Retinal pigment epithelial cell (primary cell): ENCODE measurements at regions not wholly inside any gene's neighbourhood (a gene's known extent, or its start where the extent isn't known, plus 50 kb on each side); places are given as distances from the start of the nearest gene placed in this dataset.

ENCODE experiments used
- DNase-seq: peaks from one replicate; pipeline ENCODE4 v3.0.0-alpha.2; 2010; ENCODE audit warnings: low read depth
- H3K4me3 ChIP-seq: 2 replicates; pipeline ENCODE4 v1.5.1; 2011; ENCODE audit warnings: mild to moderate bottlenecking, low read length, control low read depth, moderate library complexity
- TF ChIP-seq, protein P1 (sequence below): conservative IDR thresholded peaks from 2 replicates; pipeline ENCODE4 v1.5.1; 2011; ENCODE audit warnings: low read depth, low read length, control low read depth, inconsistent platforms

DNA sequence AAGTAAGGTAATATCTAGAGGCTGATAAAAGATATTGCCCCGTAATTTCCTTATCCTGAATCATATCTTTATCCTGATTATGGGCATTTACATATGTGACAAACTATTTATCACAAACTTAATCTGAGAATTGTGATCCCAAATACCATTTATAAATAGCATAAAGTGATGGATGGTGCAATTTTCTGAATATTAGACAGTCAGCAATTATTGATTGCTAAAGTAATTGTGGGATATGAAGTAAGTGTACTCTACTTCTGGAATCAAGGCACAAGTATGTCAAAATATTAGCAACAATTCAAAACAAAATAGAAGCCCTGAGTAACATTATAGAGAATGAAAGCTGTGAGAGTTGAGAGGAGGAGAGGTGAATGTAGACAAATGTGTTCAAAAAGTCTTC, 361.9 kb upstream of the CDH6 start:
- DNase-seq = no peak
- H3K4me3 ChIP-seq = no peak overlapping the region
- TF ChIP-seq, protein P1, sequence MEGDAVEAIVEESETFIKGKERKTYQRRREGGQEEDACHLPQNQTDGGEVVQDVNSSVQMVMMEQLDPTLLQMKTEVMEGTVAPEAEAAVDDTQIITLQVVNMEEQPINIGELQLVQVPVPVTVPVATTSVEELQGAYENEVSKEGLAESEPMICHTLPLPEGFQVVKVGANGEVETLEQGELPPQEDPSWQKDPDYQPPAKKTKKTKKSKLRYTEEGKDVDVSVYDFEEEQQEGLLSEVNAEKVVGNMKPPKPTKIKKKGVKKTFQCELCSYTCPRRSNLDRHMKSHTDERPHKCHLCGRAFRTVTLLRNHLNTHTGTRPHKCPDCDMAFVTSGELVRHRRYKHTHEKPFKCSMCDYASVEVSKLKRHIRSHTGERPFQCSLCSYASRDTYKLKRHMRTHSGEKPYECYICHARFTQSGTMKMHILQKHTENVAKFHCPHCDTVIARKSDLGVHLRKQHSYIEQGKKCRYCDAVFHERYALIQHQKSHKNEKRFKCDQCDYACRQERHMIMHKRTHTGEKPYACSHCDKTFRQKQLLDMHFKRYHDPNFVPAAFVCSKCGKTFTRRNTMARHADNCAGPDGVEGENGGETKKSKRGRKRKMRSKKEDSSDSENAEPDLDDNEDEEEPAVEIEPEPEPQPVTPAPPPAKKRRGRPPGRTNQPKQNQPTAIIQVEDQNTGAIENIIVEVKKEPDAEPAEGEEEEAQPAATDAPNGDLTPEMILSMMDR = no peak

DNA sequence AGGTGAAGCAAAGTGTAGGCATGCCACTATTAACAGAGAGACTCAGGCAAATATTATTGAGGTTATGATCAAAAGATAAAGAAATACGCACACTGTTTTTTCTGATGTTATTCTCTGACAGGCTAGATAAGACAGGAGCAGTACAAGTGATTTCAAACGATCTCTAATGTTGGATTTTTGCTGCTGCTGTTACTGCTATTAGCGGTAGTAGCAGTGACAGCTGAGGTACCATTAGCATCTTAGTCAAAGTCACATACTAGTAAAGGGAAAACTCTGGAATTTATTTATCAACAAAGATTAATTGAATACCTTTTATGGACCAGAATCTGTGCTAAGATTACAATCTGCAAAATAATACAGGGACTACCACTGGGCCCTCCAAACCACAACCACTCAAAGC, 362.4 kb upstream of the CDH6 start:
- no peak overlapping the region for H3K4me3 ChIP-seq
- DNase-seq = no peak
- TF ChIP-seq, protein P1 = no peak

DNA sequence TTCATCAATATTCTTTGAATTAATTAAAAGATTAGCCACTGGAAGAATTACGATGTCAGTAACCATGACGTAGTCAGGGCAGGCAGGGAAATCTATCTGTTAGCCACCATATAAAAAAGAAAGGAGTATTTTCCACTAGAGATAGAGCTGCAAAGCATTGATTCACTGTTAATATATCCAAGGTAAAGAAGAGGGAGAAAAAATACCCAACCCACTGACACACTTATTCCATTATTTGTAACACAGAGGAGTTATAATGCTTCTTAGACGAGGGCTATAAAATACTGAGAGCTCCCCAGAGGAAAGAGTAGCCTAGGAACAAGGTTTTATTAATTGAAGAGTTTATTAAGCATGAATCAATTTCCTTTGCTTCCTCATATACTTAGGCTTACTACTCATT, 382.2 kb upstream of the CDH6 start:
- TF ChIP-seq, protein P1 = no peak
- no peak overlapping the region for H3K4me3 ChIP-seq
- no peak for DNase-seq

DNA sequence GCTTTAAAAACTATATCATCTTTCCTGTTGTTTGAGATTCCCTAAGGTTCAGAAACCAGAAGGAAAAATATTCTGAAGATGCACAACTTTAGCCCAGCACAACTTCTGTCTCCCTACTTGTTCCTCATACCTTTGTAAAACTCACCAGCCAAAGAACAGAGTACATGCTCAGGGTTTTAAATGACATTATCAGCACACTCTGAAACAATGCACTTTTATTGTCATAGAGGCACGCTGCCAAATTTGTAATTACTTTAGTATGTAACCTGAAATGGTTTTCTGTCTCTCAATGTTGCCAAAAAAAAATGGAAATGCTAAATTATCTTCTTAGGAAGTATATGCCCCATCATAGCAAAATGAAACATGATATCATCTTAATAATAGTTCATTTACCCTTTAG, 383.6 kb upstream of the CDH6 start:
- TF ChIP-seq, protein P1 = no peak
- no peak for DNase-seq
- no peak overlapping the region for H3K4me3 ChIP-seq

DNA sequence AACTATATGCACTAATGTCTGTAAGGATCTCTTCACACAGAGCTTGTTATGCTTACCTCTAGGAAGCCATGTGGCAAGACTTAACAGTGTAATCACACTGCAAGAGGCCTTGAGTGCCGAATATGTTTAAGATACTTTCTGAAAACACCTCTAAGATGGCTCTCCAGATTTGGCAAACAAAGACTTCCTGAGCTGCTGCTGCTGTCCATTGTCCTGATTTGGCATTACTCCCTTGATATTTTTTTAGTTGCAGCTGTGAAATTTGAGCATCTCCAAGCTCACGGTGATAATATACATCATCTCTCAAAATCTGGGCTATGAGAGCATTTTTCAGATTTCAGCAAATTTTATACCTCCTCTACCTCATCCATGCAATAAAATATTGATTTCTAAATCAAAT, 384.5 kb upstream of the CDH6 start:
- DNase-seq = no peak
- H3K4me3 ChIP-seq = no peak overlapping the region
- TF ChIP-seq, protein P1 = no peak

DNA sequence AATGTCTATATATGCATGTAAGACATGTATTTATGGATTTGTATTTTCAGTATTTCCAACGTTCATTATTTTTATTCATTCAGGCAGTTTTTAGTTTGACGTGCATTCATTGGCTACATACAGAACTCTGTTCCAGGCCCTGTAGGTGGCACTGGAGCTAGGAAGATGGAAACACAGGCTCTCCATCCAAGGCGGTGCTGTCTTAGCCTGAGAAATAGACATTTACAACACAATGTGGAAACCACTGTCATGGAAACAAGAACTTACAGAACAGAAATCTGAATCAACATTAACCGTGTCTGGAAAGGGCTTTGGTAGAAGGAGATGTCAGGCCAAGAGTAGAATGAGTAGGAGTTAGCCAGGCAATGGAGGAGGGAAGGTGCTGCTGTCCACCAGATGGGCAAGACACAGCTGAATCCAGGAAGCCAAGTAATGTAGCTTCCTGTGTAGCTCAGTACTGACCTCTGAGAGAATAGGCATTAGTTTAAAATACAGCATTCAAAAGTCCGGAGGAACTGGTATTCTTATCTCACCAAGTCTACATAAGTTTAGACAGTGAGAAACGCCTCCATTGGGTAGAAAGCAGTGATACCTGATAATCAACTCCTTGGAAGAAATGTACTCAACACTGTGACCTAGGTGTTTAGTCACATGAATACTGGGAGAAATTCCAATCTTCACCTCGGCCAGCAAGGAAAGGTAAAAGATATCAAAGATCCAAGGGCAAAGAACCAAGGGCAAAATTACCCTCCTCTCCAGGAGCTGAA, 388.6 kb upstream of the CDH6 start:
- H3K4me3 ChIP-seq = no peak overlapping the region
- DNase-seq = no peak
- TF ChIP-seq, protein P1 = peak; percentile 26

DNA sequence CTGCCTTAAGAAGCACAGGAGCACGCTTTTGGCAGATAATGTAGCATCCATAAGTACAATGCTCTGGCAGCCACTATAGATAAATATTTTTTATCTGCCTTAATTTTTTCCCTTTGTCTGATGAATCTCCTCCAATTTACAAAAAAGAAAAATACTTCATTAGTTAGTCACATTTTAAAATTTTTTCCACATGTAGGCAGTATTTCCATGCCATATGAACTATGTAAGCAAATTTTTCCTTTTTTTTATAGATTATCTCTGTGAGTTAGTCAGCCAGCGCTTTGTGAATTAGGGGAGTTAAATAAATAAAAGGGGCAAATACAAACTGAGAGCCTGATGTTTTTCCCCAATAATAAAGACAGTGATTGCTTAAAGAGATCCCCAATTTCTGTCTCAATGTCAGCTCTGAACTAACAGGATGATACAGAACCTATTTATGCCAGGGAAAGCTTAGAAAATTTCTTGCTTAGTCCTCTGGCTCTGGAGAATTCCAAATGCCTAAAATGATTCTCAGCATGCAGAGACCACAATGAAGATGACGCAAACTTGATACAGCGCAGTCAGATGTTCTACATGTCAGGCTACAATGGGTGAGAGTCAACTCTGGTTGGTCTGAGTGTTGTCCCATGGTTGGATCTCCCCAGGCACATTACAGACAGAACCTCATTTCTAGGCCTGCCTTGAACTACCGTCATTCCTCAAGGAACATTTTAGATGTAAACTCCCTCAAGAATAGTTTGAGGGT, 390.4 kb upstream of the CDH6 start:
- no peak overlapping the region for H3K4me3 ChIP-seq
- no peak for DNase-seq
- TF ChIP-seq, protein P1 = no peak
